WTC11 (cell line): ENCODE measurements at regions not wholly inside any gene's neighbourhood (a gene's known extent, or its start where the extent isn't known, plus 50 kb on each side); places are given as distances from the start of the nearest gene placed in this dataset.

Experiments used
- ATAC-seq: fragments of 200-7000 bp; cut with Tn5 transposase; 2 replicates; pipeline ENCODE4 v1.10.0; 2021; ENCODE audit warnings: mild to moderate bottlenecking, moderate library complexity
- CTCF ChIA-PET: fragments of 300-600 bp; sonication (Branson Sonifier 250); formaldehyde crosslinking; loops from one replicate; lab custom pipeline; 2021; ENCODE audit warnings: antibody characterized with exemption; lab: Charles Lee
- POLR2A ChIA-PET: fragments of 350-600 bp; sonication (Branson Sonifier 250); formaldehyde crosslinking; loops from one replicate; lab custom pipeline; 2021; ENCODE audit warnings: antibody characterized with exemption; lab: Charles Lee
- DNase-seq: peaks from one replicate; pipeline ENCODE4 v3.0.0; 2021; ENCODE audit warnings: low spot score
- H3K27ac Mint-ChIP-seq: 2 replicates; pipeline ENCODE4 v1.8.0; 2021; ENCODE audit warnings: mixed read lengths
- H3K27me3 Mint-ChIP-seq: 2 replicates; pipeline ENCODE4 v1.8.0; 2021; ENCODE audit warnings: low read depth, mild to moderate bottlenecking, moderate library complexity, mixed read lengths
- H3K36me3 Mint-ChIP-seq: 2 replicates; pipeline ENCODE4 v1.8.0; 2021; ENCODE audit warnings: mixed read lengths
- H3K4me1 Mint-ChIP-seq: 2 replicates; pipeline ENCODE4 v1.8.0; 2022; ENCODE audit warnings: mixed read lengths
- H3K4me3 Mint-ChIP-seq: 2 replicates; pipeline ENCODE4 v1.8.0; 2021; ENCODE audit warnings: mild to moderate bottlenecking, moderate library complexity, mixed read lengths
- H3K9me3 Mint-ChIP-seq: 2 replicates; pipeline ENCODE4 v1.8.0; 2021; ENCODE audit warnings: mixed read lengths
- ATF1 ChIP-seq: sonication (generic); formaldehyde crosslinking; IDR thresholded peaks from 2 replicates; pipeline ENCODE4 v1.8.1; 2023; ENCODE audit warnings: mild to moderate bottlenecking, moderate library complexity, missing genetic modification reagents
- CBFB ChIP-seq: sonication (generic); formaldehyde crosslinking; IDR thresholded peaks from 2 replicates; pipeline ENCODE4 v1.8.1; 2022; ENCODE audit warnings: mild to moderate bottlenecking, low read depth, missing genetic modification reagents
- ESRRA ChIP-seq: sonication (generic); formaldehyde crosslinking; IDR thresholded peaks from 2 replicates; pipeline ENCODE4 v1.8.1; 2022; ENCODE audit warnings: mild to moderate bottlenecking, missing genetic modification reagents, borderline replicate concordance
- ETV6 ChIP-seq: sonication (generic); formaldehyde crosslinking; IDR thresholded peaks from 2 replicates; pipeline ENCODE4 v1.8.1; 2022; ENCODE audit warnings: mild to moderate bottlenecking, missing genetic modification reagents
- FOXJ3 ChIP-seq: sonication (generic); formaldehyde crosslinking; IDR thresholded peaks from 2 replicates; pipeline ENCODE4 v1.9.0; 2021; ENCODE audit warnings: missing genetic modification reagents, mild to moderate bottlenecking, borderline replicate concordance
- FOXP1 ChIP-seq: sonication (generic); formaldehyde crosslinking; IDR thresholded peaks from 2 replicates; pipeline ENCODE4 v1.8.0; 2022; ENCODE audit warnings: missing genetic modification reagents, mild to moderate bottlenecking, moderate library complexity, borderline replicate concordance
- IRF2 ChIP-seq: sonication (generic); formaldehyde crosslinking; IDR thresholded peaks from 2 replicates; pipeline ENCODE4 v1.8.0; 2022; ENCODE audit warnings: low read depth, missing genetic modification reagents, borderline replicate concordance
- JAZF1 ChIP-seq: fragments of 250-450 bp; sonication (Bioruptor Pico); IDR thresholded peaks from 2 replicates; pipeline ENCODE4 v1.9.0; 2021; ENCODE audit warnings: moderate library complexity, mild to moderate bottlenecking, inconsistent platforms
- NR2C2 ChIP-seq: sonication (generic); formaldehyde crosslinking; IDR thresholded peaks from 2 replicates; pipeline ENCODE4 v1.8.0; 2022; ENCODE audit warnings: mild to moderate bottlenecking, missing genetic modification reagents
- OVOL2 ChIP-seq: fragments of 250-450 bp; sonication (Bioruptor Pico); IDR thresholded peaks from 2 replicates; pipeline ENCODE4 v1.9.0; 2021; ENCODE audit warnings: mild to moderate bottlenecking, borderline replicate concordance
- ZNF138 ChIP-seq: sonication (generic); formaldehyde crosslinking; conservative IDR thresholded peaks from 2 replicates; pipeline ENCODE4 v1.8.1; 2022; ENCODE audit warnings: mild to moderate bottlenecking, moderate library complexity, missing genetic modification reagents
- ZNF396 ChIP-seq: fragments of 250-450 bp; sonication (Bioruptor Pico); IDR thresholded peaks from 2 replicates; pipeline ENCODE4 v1.8.0; 2021; ENCODE audit warnings: mild to moderate bottlenecking, moderate library complexity, borderline replicate concordance
- TF ChIP-seq, protein P1 (sequence below): sonication (generic); formaldehyde crosslinking; IDR thresholded peaks from 2 replicates; pipeline ENCODE4 v1.8.0; 2023; ENCODE audit warnings: mild to moderate bottlenecking, missing genetic modification reagents
- TF ChIP-seq, protein P2 (sequence below): fragments of 250-450 bp; sonication (Bioruptor Pico); IDR thresholded peaks from 2 replicates; pipeline ENCODE4 v2.1.2; 2022; ENCODE audit warnings: mild to moderate bottlenecking, moderate library complexity
- TF ChIP-seq, protein P3 (sequence below): sonication (generic); formaldehyde crosslinking; IDR thresholded peaks from 2 replicates; pipeline ENCODE4 v1.8.0; 2023; ENCODE audit warnings: missing genetic modification reagents
- TF ChIP-seq, protein P4 (sequence below): sonication (generic); formaldehyde crosslinking; IDR thresholded peaks from 2 replicates; pipeline ENCODE4 v1.8.0; 2022; ENCODE audit warnings: mild to moderate bottlenecking, missing genetic modification reagents
- TF ChIP-seq, protein P5 (sequence below): sonication (generic); formaldehyde crosslinking; IDR thresholded peaks from 2 replicates; pipeline ENCODE4 v1.8.0; 2022; ENCODE audit warnings: mild to moderate bottlenecking, missing genetic modification reagents
- TF ChIP-seq, protein P6 (sequence below): sonication (generic); formaldehyde crosslinking; IDR thresholded peaks from 2 replicates; pipeline ENCODE4 v1.8.1; 2023; ENCODE audit warnings: mild to moderate bottlenecking, missing genetic modification reagents, moderate library complexity
- TF ChIP-seq, protein P7 (sequence below): sonication (generic); formaldehyde crosslinking; IDR thresholded peaks from 2 replicates; pipeline ENCODE4 v1.8.1; 2023; ENCODE audit warnings: mild to moderate bottlenecking, missing genetic modification reagents

DNA sequence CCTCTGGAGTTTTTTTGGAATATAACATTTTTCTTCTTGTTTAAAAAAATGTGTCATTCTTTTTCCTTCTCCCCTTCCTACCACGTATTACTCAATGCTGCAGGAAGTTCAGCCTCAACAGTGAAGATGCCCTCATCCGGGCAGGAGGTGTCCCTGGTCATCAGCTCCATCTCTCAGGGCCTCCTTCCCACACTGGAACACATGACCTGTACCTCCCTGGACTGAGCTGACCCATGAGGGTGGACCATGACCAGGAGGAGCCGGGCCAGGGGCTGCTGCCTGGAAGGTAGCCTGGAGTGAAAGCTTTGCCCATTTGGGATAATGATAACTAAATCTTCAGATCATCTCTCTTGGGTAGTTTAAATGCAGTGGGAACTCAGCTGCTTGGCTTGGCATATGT is 316.5 kb upstream of the ZMIZ1 start:
- H3K4me1 Mint-ChIP-seq, result peaks cover 23% of the 10 kb centered on the region

DNA sequence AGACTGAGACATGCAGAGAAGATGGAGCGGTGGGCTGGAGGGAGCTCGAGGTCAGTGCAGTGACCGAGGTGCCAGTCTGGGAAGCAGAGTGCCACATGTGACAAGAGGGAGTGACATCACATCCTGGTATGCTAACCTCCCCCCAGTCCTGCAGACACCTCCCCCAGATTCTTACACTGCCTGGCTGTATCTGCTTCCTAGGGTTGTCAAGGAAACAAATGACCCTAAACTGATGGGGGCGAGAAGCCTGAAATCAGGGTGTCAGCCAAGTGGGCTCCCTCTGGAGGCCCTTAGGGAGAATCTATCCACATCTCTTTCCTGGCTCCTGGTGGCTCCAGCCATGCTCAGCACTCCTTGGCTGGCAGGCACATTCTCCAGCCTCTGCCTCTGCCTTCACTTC is 316.1 kb upstream of the ZMIZ1 start:
- peaks cover 25% of the 10 kb centered on the region for H3K4me1 Mint-ChIP-seq
- no peak for DNase-seq
- no peak overlapping the region for H3K27ac Mint-ChIP-seq
- ChIA-PET CTCF (interaction anchor here (1.1 kb wide), 1 partner anchor 95 kb away, joined by 5 read pairs; no protein-coding TSS in a partner anchor), POLR2A (no interaction called here)
- no peak overlapping the region for H3K4me3 Mint-ChIP-seq
- TF ChIP-seq NR2C2 (CRISPR knock-in tag) (no peak), OVOL2 (CRISPR knock-in tag) (no peak), ETV6 (no peak), FOXJ3 (no peak)
- TF ChIP-seq, protein P1, sequence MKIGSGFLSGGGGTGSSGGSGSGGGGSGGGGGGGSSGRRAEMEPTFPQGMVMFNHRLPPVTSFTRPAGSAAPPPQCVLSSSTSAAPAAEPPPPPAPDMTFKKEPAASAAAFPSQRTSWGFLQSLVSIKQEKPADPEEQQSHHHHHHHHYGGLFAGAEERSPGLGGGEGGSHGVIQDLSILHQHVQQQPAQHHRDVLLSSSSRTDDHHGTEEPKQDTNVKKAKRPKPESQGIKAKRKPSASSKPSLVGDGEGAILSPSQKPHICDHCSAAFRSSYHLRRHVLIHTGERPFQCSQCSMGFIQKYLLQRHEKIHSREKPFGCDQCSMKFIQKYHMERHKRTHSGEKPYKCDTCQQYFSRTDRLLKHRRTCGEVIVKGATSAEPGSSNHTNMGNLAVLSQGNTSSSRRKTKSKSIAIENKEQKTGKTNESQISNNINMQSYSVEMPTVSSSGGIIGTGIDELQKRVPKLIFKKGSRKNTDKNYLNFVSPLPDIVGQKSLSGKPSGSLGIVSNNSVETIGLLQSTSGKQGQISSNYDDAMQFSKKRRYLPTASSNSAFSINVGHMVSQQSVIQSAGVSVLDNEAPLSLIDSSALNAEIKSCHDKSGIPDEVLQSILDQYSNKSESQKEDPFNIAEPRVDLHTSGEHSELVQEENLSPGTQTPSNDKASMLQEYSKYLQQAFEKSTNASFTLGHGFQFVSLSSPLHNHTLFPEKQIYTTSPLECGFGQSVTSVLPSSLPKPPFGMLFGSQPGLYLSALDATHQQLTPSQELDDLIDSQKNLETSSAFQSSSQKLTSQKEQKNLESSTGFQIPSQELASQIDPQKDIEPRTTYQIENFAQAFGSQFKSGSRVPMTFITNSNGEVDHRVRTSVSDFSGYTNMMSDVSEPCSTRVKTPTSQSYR (CRISPR knock-in tag), result no peak
- H3K27me3 Mint-ChIP-seq, result no peaks in the 10 kb centered on the region; the same call in none of the 2 replicates
- peaks cover 7% of the 10 kb centered on the region for H3K9me3 Mint-ChIP-seq
- H3K36me3 Mint-ChIP-seq, result no peaks in the 10 kb centered on the region
- peak; percentile 50 for ATAC-seq

More for the DNA sequence above, 316.5 kb upstream of the ZMIZ1 start:
- no peak for TF ChIP-seq ATF1 (CRISPR knock-in tag)
- TF ChIP-seq, protein P2, sequence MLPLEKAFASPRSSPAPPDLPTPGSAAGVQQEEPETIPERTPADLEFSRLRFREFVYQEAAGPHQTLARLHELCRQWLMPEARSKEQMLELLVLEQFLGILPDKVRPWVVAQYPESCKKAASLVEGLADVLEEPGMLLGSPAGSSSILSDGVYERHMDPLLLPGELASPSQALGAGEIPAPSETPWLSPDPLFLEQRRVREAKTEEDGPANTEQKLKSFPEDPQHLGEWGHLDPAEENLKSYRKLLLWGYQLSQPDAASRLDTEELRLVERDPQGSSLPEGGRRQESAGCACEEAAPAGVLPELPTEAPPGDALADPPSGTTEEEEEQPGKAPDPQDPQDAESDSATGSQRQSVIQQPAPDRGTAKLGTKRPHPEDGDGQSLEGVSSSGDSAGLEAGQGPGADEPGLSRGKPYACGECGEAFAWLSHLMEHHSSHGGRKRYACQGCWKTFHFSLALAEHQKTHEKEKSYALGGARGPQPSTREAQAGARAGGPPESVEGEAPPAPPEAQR, result no peak
- TF ChIP-seq, protein P3, sequence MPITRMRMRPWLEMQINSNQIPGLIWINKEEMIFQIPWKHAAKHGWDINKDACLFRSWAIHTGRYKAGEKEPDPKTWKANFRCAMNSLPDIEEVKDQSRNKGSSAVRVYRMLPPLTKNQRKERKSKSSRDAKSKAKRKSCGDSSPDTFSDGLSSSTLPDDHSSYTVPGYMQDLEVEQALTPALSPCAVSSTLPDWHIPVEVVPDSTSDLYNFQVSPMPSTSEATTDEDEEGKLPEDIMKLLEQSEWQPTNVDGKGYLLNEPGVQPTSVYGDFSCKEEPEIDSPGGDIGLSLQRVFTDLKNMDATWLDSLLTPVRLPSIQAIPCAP (CRISPR knock-in tag), result no peak
- TF ChIP-seq, protein P4, sequence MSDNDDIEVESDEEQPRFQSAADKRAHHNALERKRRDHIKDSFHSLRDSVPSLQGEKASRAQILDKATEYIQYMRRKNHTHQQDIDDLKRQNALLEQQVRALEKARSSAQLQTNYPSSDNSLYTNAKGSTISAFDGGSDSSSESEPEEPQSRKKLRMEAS, result no peak
- TF ChIP-seq, protein P5, sequence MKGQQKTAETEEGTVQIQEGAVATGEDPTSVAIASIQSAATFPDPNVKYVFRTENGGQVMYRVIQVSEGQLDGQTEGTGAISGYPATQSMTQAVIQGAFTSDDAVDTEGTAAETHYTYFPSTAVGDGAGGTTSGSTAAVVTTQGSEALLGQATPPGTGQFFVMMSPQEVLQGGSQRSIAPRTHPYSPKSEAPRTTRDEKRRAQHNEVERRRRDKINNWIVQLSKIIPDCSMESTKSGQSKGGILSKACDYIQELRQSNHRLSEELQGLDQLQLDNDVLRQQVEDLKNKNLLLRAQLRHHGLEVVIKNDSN (CRISPR knock-in tag), result no peak
- TF ChIP-seq CBFB, result no peak
- no peak for TF ChIP-seq ESRRA (CRISPR knock-in tag)
- Mint-ChIP-seq H3K27ac (no peak overlapping the region), H3K4me3 (no peak overlapping the region), H3K9me3 (peaks cover 7% of the 10 kb centered on the region), H3K36me3 (no peaks in the 10 kb centered on the region), H3K27me3 (no peaks in the 10 kb centered on the region; the same call in none of the 2 replicates)
- POLR2A ChIA-PET, result no interaction called here
- CTCF ChIA-PET, result interaction anchor here (1.1 kb wide), 1 partner anchor 95 kb away, joined by 5 read pairs; no protein-coding TSS in a partner anchor
- DNase-seq (no peak), ATAC-seq (no peak)

DNA sequence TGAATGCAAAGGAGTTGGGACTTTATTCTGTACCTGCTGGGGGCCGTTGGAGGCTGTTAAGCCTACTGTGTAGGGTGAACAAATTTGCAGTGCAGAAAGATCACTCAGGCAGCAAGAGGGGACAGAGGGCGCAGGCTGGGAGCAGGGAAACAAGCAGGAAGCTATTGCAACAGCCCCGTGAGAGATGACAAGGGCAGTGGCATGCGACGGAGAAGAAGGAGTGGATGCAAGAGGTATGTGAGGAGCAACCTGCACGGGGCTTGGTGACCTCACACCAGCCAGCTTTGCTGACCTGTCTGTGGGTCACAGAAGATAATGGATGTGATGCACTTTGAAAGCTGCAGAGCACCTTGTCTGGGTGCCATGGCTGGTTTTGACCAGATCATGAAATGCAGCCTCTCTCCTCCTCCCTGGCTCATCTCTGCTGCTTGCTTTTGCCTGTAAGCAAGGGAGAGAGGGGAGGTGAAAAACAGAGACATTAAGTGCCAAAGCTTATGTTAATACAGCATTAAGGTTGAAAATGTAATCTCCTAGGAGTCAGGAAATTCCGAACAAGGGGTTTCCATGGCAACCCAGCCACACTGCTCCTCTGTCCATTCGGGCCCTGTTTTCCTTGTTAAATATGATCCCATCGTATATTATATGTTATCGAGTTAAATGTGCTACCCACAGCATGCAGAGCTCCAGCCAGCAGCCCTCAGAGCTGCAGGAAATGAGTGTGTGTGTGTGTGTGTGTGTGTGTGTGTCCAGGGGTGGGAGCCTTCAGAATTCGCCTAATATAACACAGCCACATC is 314.3 kb upstream of the ZMIZ1 start:
- Mint-ChIP-seq H3K4me1 (peaks cover 25% of the 10 kb centered on the region), H3K27ac (no peak overlapping the region), H3K4me3 (no peak overlapping the region), H3K9me3 (no peaks in the 10 kb centered on the region), H3K36me3 (no peaks in the 10 kb centered on the region), H3K27me3 (no peaks in the 10 kb centered on the region; the same call in none of the 2 replicates)
- POLR2A ChIA-PET, result no interaction called here
- DNase-seq (no peak), ATAC-seq (no peak)
- CTCF ChIA-PET, result interaction anchor here (1.2 to 1.9 kb wide), 4 partner anchors 10 to 448 kb away, joined by 3 to 5 read pairs (median 4); no protein-coding TSS in a partner anchor
- TF ChIP-seq, protein P2, result no peak
- TF ChIP-seq, protein P6, sequence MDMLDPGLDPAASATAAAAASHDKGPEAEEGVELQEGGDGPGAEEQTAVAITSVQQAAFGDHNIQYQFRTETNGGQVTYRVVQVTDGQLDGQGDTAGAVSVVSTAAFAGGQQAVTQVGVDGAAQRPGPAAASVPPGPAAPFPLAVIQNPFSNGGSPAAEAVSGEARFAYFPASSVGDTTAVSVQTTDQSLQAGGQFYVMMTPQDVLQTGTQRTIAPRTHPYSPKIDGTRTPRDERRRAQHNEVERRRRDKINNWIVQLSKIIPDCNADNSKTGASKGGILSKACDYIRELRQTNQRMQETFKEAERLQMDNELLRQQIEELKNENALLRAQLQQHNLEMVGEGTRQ (CRISPR knock-in tag), result no peak
- no peak for TF ChIP-seq ETV6
- no peak for TF ChIP-seq IRF2 (CRISPR knock-in tag)
- TF ChIP-seq, protein P7, sequence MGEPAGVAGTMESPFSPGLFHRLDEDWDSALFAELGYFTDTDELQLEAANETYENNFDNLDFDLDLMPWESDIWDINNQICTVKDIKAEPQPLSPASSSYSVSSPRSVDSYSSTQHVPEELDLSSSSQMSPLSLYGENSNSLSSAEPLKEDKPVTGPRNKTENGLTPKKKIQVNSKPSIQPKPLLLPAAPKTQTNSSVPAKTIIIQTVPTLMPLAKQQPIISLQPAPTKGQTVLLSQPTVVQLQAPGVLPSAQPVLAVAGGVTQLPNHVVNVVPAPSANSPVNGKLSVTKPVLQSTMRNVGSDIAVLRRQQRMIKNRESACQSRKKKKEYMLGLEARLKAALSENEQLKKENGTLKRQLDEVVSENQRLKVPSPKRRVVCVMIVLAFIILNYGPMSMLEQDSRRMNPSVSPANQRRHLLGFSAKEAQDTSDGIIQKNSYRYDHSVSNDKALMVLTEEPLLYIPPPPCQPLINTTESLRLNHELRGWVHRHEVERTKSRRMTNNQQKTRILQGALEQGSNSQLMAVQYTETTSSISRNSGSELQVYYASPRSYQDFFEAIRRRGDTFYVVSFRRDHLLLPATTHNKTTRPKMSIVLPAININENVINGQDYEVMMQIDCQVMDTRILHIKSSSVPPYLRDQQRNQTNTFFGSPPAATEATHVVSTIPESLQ (CRISPR knock-in tag), result no peak
- no peak for TF ChIP-seq FOXP1 (CRISPR knock-in tag)
- no peak for TF ChIP-seq ZNF138 (CRISPR knock-in tag)
- no peak for TF ChIP-seq JAZF1 (CRISPR knock-in tag)
- TF ChIP-seq ZNF396 (CRISPR knock-in tag), result no peak
